Loucy (cell line): ENCODE measurements at regions not wholly inside any gene's neighbourhood (a gene's known extent, or its start where the extent isn't known, plus 50 kb on each side); places are given as distances from the start of the nearest gene placed in this dataset.

Experiments
- H2AFZ ChIP-seq: fragments of 200-600 bp; sonication (generic); 2 replicates; pipeline ENCODE4 v1.6.0; 2016; ENCODE audit warnings: antibody characterized with exemption, mild to moderate bottlenecking, low read length, moderate library complexity
- H3F3A ChIP-seq: fragments of 200-600 bp; 2 replicates; pipeline ENCODE4 v1.6.0; 2016; ENCODE audit warnings: antibody characterized with exemption, low read depth, mild to moderate bottlenecking
- H3K27me3 ChIP-seq: fragments of 200-600 bp; sonication (generic); 2 replicates; pipeline ENCODE4 v1.6.1; 2014; ENCODE audit warnings: low read length, mild to moderate bottlenecking; ENCODE audit not compliant: insufficient read depth, poor library complexity, severe bottlenecking
- H3K36me3 ChIP-seq: fragments of 200-600 bp; sonication (generic); 2 replicates; pipeline ENCODE4 v1.6.1; 2016; ENCODE audit warnings: low read length; ENCODE audit not compliant: insufficient read depth
- H3K4me1 ChIP-seq: fragments of 200-600 bp; sonication (generic); 2 replicates; pipeline ENCODE4 v1.5.1; 2014; ENCODE audit warnings: low read length, mild to moderate bottlenecking; ENCODE audit not compliant: insufficient read depth, poor library complexity, severe bottlenecking
- H3K4me2 ChIP-seq: fragments of 200-600 bp; sonication (generic); 2 replicates; pipeline ENCODE4 v1.6.0; 2014; ENCODE audit warnings: antibody characterized with exemption, low read length, low read depth, mild to moderate bottlenecking; ENCODE audit not compliant: poor library complexity, severe bottlenecking
- H3K4me3 ChIP-seq: fragments of 200-600 bp; sonication (generic); 2 replicates; pipeline ENCODE4 v1.5.1; 2014; ENCODE audit warnings: low read length, mild to moderate bottlenecking, mixed read lengths; ENCODE audit not compliant: poor library complexity, severe bottlenecking
- H3K79me2 ChIP-seq: fragments of 200-600 bp; sonication (generic); 2 replicates; pipeline ENCODE4 v1.6.1; 2014; ENCODE audit warnings: low read length; ENCODE audit not compliant: insufficient read depth
- H3K9ac ChIP-seq: fragments of 200-600 bp; sonication (generic); 2 replicates; pipeline ENCODE4 v1.6.0; 2014; ENCODE audit warnings: mild to moderate bottlenecking, low read depth, low read length, moderate library complexity; ENCODE audit not compliant: poor library complexity, severe bottlenecking
- H3K9me2 ChIP-seq: fragments of 200-600 bp; sonication (generic); replicated peaks from 2 replicates; pipeline ENCODE4 v1.6.1; 2016; ENCODE audit warnings: low read depth, low read length, mixed read lengths
- H3K9me3 ChIP-seq: fragments of 200-600 bp; sonication (generic); 2 replicates; pipeline ENCODE4 v1.6.1; 2014; ENCODE audit warnings: mild to moderate bottlenecking, antibody characterized with exemption, low read length, low read depth; ENCODE audit not compliant: insufficient read depth
- H4K20me1 ChIP-seq: fragments of 200-600 bp; sonication (generic); 2 replicates; pipeline ENCODE4 v1.6.0; 2014; ENCODE audit warnings: antibody characterized with exemption, low read length, mild to moderate bottlenecking; ENCODE audit not compliant: insufficient read depth, poor library complexity, severe bottlenecking
- CTCF ChIP-seq: fragments of 200-600 bp; sonication (generic); conservative IDR thresholded peaks from 2 replicates; pipeline ENCODE4 v1.5.1; 2014; ENCODE audit warnings: mild to moderate bottlenecking, antibody characterized with exemption, low read length
- EZH2phosphoT487 ChIP-seq: fragments of 200-600 bp; IDR thresholded peaks from 2 replicates; pipeline ENCODE4 v1.6.1; 2018; ENCODE audit warnings: antibody characterized with exemption, mild to moderate bottlenecking, moderate library complexity, borderline replicate concordance

- no peaks in the 10 kb centered on the region for H3K9me3 ChIP-seq
- no peaks in the 10 kb centered on the region for H3F3A ChIP-seq
- no peak overlapping the region for H3K4me3 ChIP-seq
- H3K79me2 ChIP-seq: no peaks in the 10 kb centered on the region
- H3K27me3 ChIP-seq: no peaks in the 10 kb centered on the region
- no peaks in the 10 kb centered on the region for H3K9me2 ChIP-seq
- TF ChIP-seq CTCF: no peak
- no peak for TF ChIP-seq EZH2phosphoT487
- H2AFZ ChIP-seq: no peak overlapping the region
- no peaks in the 10 kb centered on the region for H3K36me3 ChIP-seq
- no peaks in the 10 kb centered on the region for H4K20me1 ChIP-seq
- no peaks in the 10 kb centered on the region for H3K4me1 ChIP-seq
- no peak overlapping the region for H3K9ac ChIP-seq
- no peak overlapping the region for H3K4me2 ChIP-seq
Observed at GRCh38 chrX:79557212-79557611, 190.1 kb upstream of the ITM2A start.

GRCh38 chrX:79556800-79557199, 189.7 kb upstream of the ITM2A start:
- H3K79me2 ChIP-seq: no peaks in the 10 kb centered on the region
- no peaks in the 10 kb centered on the region for H3F3A ChIP-seq
- H3K27me3 ChIP-seq: no peaks in the 10 kb centered on the region
- no peaks in the 10 kb centered on the region for H4K20me1 ChIP-seq
- H3K4me2 ChIP-seq: no peak overlapping the region
- no peak overlapping the region for H3K9ac ChIP-seq
- TF ChIP-seq EZH2phosphoT487 (no peak), CTCF (no peak)
- no peaks in the 10 kb centered on the region for H3K4me1 ChIP-seq
- H3K4me3 ChIP-seq: no peak overlapping the region
- no peaks in the 10 kb centered on the region for H3K36me3 ChIP-seq
- H3K9me3 ChIP-seq: no peaks in the 10 kb centered on the region
- H2AFZ ChIP-seq: no peak overlapping the region
- no peaks in the 10 kb centered on the region for H3K9me2 ChIP-seq

GRCh38 chrX:79530310-79531108, 163.4 kb upstream of the ITM2A start:
- Histone ChIP-seq H3K4me3 (no peak overlapping the region), H3K4me1 (no peaks in the 10 kb centered on the region), H4K20me1 (no peaks in the 10 kb centered on the region), H3F3A (no peaks in the 10 kb centered on the region), H3K9me2 (no peaks in the 10 kb centered on the region), H3K36me3 (no peaks in the 10 kb centered on the region), H3K79me2 (no peaks in the 10 kb centered on the region), H3K9ac (no peak overlapping the region), H2AFZ (no peak overlapping the region), H3K4me2 (no peak overlapping the region), H3K9me3 (no peaks in the 10 kb centered on the region), H3K27me3 (no peaks in the 10 kb centered on the region)
- TF ChIP-seq CTCF (no peak), EZH2phosphoT487 (no peak)
